NCI-H524 (cell line): ENCODE measurements at regions not wholly inside any gene's neighbourhood (a gene's known extent, or its start where the extent isn't known, plus 50 kb on each side); places are given as distances from the start of the nearest gene placed in this dataset.

Source experiments
- DNase-seq, 2 experiments: peaks; one replicate each; lab custom pipeline; 2025; lab: John Stamatoyannopoulos, UW

- no peak for DNase-seq
Measured at GRCh38 chr3:152959307-152959706, 124.4 kb downstream of the P2RY1 start.

DNA sequence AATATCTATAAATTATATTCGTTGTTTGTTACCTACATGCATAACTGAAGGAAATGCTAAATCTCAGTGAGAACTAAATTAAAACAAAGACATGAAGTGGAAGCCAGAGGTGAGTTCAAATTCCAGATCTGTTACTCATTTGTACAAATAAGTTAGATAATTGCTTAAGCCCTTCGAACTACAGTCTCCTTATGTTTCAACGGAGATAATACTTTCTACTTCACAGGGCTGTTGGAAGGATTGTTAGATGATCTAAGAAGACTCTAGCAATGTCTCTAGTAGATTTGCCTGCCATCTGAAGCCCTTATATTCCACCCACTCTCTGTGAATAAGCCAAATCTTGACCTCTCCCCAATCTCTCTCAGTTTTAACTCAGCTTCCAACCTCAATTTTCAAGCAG lies 125.8 kb downstream of the P2RY1 start:
- DNase-seq, result no peak

DNA sequence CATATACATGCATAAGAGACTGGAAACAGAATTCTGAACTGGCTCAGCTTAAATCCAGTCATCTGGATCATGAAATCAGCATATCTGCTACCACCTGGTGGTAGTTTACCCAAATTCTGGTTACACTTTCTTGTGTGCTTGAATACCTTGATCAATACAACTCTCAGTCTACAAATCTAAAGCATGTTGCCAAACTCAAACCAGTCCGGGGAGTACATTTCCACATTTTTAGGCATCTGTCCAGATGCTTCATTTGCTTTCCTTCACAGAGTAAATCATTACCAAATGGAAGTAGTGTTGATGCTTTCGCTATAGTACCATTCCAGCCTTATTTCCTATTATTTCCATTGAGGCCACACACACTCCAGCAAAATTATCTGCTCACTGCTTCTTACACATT lies 126.4 kb downstream of the P2RY1 start:
- DNase-seq, result peak; percentile 35 to 59

DNA sequence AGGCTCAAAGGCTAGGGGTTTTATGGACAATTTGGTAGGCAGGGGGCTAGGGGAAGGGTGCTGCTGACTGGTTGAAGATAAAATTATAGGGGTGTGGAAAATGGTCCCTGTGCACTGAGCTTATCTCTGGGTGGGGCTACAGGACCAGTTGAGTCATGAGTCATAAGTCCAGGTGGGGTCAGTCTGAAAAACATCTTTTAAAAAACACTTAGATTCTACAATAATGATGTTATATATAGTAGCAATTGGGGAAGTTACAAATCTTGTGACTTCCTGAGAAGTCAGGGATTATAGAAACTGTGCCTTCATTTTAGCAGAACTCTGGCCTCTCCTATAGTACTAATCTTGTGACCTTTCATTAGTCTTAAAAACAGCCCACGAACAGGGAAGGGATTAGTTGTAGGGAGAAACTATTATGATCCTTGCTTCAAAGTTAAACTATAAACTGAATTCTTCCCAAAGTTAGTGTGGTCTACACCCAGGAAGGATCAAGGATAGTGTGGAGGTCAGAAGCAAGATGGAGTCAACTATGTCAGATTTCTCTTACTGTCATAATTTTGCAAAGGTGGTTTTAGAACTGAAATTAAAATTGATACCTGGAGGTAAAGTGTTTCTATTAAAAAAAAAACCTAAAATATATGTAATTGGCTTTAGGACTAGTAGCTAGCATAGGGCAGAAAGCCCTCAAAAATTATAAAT lies 130.1 kb downstream of the P2RY1 start:
- DNase-seq, result no peak

GRCh38 chr3:152968388-152969024 lies 133.6 kb downstream of the P2RY1 start:
- DNase-seq, result no peak

DNA sequence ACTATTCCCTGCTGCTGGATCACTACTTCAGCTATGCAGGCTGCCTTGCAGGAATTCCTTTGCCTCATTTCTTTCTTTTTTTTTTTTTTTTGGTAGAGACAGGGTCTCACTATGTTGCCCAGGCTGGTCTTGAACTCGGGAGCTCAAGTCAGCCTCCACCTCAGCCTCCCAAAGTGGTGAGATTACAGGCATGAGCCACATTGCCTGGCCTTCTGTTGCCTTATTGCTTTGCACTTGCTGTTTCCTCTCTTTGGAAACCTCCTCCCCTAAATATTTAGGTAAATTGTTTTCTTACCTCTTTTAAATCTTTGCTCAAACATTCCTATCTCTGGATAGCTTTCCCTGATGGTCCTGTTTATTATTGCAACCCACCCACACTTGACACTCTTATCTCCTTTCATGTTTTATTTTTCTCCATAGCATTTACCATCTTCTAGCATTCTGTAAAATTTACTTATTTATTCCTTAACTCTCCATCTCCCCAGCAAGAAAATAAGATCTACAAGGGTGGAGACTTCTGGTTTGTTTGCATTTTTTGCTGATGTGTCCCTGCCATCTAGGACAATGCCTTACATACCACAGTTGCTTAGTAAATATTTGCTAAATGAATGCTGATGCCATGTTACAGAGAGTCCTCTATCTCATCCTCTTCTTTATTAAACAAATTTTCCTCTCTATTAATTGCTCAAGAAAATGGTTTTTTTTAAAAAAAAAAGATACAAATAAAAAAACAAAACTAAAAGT lies 134.8 kb downstream of the P2RY1 start:
- DNase-seq, result no peak

DNA sequence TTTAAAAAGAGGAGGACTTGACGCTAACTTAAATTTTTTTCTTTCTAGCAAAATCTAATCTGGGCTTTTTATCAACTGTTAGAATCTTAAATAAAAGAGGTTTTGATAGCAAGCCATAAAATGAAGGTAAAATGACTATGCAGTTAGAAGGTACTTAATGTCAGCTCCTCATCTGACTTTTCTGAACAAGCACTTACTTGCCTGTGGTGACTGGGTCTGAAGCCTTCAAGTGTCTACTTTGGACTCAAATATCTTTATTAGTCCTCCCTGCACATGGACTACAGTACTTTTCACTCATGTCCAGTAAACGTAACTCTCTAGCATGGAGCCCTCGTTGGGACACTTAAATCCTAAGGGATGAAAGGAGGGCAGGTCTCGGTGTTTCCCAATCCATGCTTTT lies 135.9 kb downstream of the P2RY1 start:
- DNase-seq, result peak in 1 of 2 experiments; percentile 22

DNA sequence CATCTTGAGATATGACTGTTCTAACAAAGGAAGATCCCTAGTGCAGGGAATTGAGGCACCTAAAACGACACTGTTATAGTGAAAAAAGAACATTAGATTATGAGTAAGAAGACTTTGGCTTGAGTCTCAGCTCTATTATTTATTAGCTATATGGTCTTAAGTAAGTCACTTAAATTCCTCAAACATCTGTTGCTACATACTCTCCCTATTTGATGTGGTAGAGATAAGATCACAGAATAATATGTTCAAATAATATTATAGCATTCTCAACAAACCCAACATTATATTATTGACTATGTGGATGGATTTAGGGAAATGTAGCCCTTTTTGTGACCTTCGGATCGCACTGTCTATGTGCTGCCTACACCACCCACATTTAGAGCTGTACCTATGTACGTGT lies 136.9 kb downstream of the P2RY1 start:
- peak in 1 of 2 experiments; percentile 45 for DNase-seq

GRCh38 chr3:152973575-152973974 lies 138.6 kb downstream of the P2RY1 start:
- DNase-seq, result no peak

DNA sequence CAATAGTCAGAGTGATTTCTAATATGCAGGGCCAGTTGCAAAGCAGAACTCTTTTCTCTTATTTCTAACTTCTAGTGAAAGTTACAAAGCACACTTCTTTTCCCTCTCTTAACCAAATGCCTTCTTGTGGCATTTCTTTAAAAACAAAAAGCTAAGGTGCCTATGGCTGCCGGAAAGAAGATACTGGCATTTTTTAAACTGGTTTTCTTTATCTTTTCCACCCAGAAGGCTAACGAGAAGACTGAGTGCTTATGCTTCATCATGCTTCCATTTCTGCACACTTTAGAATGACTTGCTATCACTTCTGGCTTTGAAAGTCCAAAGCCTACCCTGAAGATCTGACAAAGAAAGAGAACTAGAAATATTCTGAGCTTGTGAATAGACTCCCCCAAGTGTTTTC lies 141.3 kb downstream of the P2RY1 start:
- DNase-seq, result no peak

- DNase-seq, result no peak
Measured at GRCh38 chr3:152977366-152977765, 142.4 kb downstream of the P2RY1 start.

DNA sequence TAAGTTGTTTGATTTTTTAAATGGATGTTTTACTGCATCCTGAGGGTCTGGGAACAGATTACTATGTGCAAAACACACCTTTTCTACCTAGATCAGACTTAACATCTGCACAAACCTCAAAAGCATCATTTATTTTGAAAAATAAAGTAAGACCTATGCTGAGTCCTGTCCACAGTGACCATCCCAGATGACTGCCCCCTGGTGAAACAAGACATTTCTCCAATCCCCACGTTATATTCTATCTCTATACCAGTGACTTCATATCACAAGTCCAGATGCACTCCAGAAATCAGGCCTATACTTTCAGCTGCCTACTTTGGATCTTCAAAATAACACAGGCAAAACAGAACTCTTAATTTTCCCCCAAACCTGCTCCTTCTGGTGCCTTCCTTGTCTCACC lies 143.2 kb downstream of the P2RY1 start:
- DNase-seq, result no peak

DNA sequence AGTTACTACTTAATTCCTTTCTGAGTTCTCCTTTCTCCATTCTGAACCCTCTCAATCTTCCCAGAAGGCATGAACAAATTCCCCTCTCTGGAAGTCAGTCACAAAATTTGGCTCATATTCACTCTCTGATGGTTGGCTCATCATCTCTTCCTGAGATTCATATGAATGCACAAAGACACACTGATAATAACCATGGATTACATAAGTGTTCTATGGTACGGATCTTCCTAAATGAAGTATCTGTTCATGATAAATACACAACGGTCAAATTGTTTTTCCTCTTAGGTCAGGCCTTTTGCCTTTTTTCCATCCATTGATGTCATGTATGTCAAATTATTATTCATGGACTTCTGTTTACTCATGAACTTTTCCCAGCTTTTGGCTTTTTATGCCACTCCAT lies 162.6 kb downstream of the P2RY1 start:
- no peak for DNase-seq

DNA sequence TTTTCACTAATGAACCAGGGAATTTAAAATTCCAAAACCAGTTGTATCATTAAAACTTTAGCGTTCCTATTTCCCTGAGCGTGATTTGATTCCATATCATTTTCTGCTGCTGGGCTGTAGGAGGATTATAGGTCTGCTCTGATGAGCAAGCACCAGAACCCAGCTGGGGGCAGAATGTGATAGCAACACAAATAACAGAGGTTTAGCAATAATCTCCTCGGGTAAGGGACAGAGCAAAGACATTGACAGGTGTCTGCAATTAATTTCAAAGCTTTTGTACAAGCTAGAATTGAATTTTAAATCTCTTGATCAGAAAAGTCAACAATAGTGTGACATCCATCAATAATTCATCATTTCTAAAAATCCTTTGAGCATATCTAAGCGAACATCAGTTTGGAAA lies 163.4 kb upstream of the RAP2B start:
- peak; percentile 61 to 94 for DNase-seq

DNA sequence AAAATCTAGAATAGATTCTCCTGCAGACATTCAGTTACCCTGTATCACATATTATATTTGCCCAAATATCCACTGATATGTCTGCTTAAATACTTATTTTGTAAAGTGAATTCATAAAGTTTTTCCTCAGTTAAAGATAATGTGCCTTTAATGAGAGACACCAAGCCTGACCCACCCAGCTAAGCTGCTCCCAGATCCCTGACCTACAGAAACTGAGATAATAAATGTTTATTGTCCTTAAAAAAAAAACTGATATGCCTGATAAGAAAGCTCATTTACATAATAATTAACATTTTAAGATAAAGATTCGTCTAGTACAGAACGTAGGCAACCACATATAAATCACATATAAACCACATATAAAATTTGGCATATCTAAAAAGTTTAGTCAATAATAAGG lies 161.7 kb upstream of the RAP2B start:
- no peak for DNase-seq

GRCh38 chr3:153001210-153002078 lies 160.6 kb upstream of the RAP2B start:
- no peak for DNase-seq

GRCh38 chr3:153003441-153003840 lies 158.6 kb upstream of the RAP2B start:
- peak; percentile 17 to 42 for DNase-seq

GRCh38 chr3:153003862-153004261 lies 158.2 kb upstream of the RAP2B start:
- no peak for DNase-seq

DNA sequence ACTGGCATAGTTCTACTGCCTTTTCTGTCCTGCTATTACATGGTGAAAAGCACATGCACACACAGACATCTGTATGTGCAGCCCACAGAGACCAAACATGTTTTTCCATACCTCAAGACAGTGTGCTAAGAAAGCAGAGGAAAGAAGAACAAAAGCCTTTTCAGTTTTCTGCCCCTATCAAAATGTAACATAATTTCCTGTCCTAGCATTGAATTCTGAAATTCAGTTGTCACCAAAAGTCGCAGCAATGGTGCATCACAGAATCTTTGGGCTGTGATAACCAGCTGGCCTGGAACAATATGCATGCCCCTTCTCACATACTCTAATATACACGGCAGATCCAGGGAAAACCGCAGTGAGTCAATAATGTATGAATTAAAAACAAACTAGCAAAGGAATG lies 153.8 kb upstream of the RAP2B start:
- no peak for DNase-seq

- peak; percentile 56 to 85 for DNase-seq
Measured at GRCh38 chr3:153023896-153024295, 138.1 kb upstream of the RAP2B start.

GRCh38 chr3:153026026-153026425 lies 136.0 kb upstream of the RAP2B start:
- peak in 1 of 2 experiments; percentile 49 for DNase-seq

GRCh38 chr3:153028381-153028780 lies 133.6 kb upstream of the RAP2B start:
- DNase-seq, result no peak
